Heart left ventricle (tissue), 16 donors: ENCODE measurements at regions not wholly inside any gene's neighbourhood (a gene's known extent, or its start where the extent isn't known, plus 50 kb on each side); places are given as distances from the start of the nearest gene placed in this dataset.
"Not testable (repeated sequence)": the region's sequence is repeated elsewhere in the genome, so short reads cannot be mapped to it uniquely, and the experiment has no call there.

Experiments
- ATAC-seq, 4 donors: fragments of 200-7000 bp; cut with Tn5 transposase; one replicate each; pipeline ENCODE4 v1.9.1; 2020 to 2022; ENCODE audit warnings: moderate library complexity in 4 of 4, mild to moderate bottlenecking in 3 of 4, moderate number of reproducible peaks in 1 of 4
- DNase-seq, 5 donors: peaks; one replicate each; pipeline ENCODE4 v3.0.0-alpha.2; 2020
- H3K27ac ChIP-seq, 12 donors: fragments of 200-600 bp; sonication (generic) in 4 of 12; one replicate each; pipeline versions ENCODE4 v1.5.0 to v1.8.0; 2016 to 2022; ENCODE audit warnings: mild to moderate bottlenecking in 2 of 12
- H3K27me3 ChIP-seq, 9 donors: fragments of 200-600 bp; sonication (generic) in 2 of 9; one replicate each; pipeline versions ENCODE4 v1.5.1 to v1.8.0; 2016 to 2022; ENCODE audit warnings: mild to moderate bottlenecking in 3 of 9
- H3K36me3 ChIP-seq, 9 donors: fragments of 200-600 bp; sonication (generic) in 2 of 9; one replicate each; pipeline versions ENCODE4 v1.5.0 to v1.8.0; 2018 to 2022; ENCODE audit warnings: mild to moderate bottlenecking in 2 of 9
- H3K4me1 ChIP-seq, 12 donors: fragments of 200-600 bp; sonication (generic) in 4 of 12; one replicate each; pipeline versions ENCODE4 v1.5.0 to v1.8.0; 2016 to 2022; ENCODE audit warnings: mild to moderate bottlenecking in 3 of 12
- H3K4me3 ChIP-seq, 12 donors: fragments of 200-600 bp; sonication (generic) in 4 of 12; one replicate each; pipeline versions ENCODE4 v1.5.0 to v1.8.0; 2017 to 2022; ENCODE audit warnings: mild to moderate bottlenecking in 9 of 12, moderate library complexity in 4 of 12
- H3K9me3 ChIP-seq, 12 donors: fragments of 200-600 bp; sonication (generic) in 4 of 12; one replicate each; pipeline versions ENCODE4 v1.5.0 to v1.8.0; 2016 to 2022; ENCODE audit warnings: mild to moderate bottlenecking in 1 of 12
- CTCF ChIP-seq, 12 donors: fragments of 200-600 bp; sonication (generic) in 4 of 12; IDR thresholded peaks; one replicate each; pipeline versions ENCODE4 v1.5.0 to v1.8.0; 2018 to 2022; ENCODE audit warnings: antibody characterized with exemption in 12 of 12, mild to moderate bottlenecking in 5 of 12
- POLR2A ChIP-seq, 2 donors: fragments of 450-650 bp; IDR thresholded peaks; one replicate each; pipeline ENCODE4 v1.6.1; 2017; ENCODE audit warnings: antibody characterized with exemption in 2 of 2, mild to moderate bottlenecking in 2 of 2, moderate library complexity in 2 of 2
- WGBS, 4 donors: extraction: QIAGEN DNeasy Blood & Tissue Kit in 2 of 4; methylation state at CpG; one replicate each; pipeline versions ENCODE4 v1.1.5 to v1.1.7; 2013 to 2018; 5-methylcytosine and 5-hydroxymethylcytosine counted together
- intact Hi-C, 10 donors: fragments of 100-400 bp; cut with DNase I; formaldehyde crosslinking; loops; one replicate each; pipeline versions ENCODE4 v1.11.1 to v1.14.2; 2022
- donor health status: ischemic (EF 13 %, LVEDD 7.1; RV severe dilation, severe dysfunction).
- donor health status: healthy with polysubstance abuse.
- donor health status: DM: no; HTN: yes; CAD: no.
- donor health status: DM: no; HTN: no; CAD: no.
- donor health status: ischemic (EF 25% LVEDD 6.9; RV normal size, moderate dysfunction).
- donor health status: ischemic (EF 25% LVEDD 5.7; RV mildly dilated, moderate dysfunction).
- donor health status: healthy.
- donor health status: DM: yes; HTN: yes; CAD: no.
- donor health status: ischemic (EF 35%, LVEDD 5.7; RV mildly dilated, moderate dysfunction).
- donor health status: nonischemic (EF 11% LVEDD 7.7; RV severe dilation, severe dysfunction).
- donor health status: DM: yes; HTN: yes; CAD: no.
- donor health status: PGD.
- donor health status: ischemic (EF 29% LVEDD 5.4; RV normal size, mild dysfunction).
- donor health status: nonischemic (EF 23%, LVEDD 6.1; RV moderate dilation, normal function).

GRCh38 chr6:15887491-15888461, 224.9 kb upstream of the DTNBP1 start:
- Histone ChIP-seq H3K27ac (peak overlapping the region in 2 of 12 donors; percentile 15 to 43), H3K4me1 (peaks cover 0 to 26% (median 1%) of the 10 kb centered on the region in 12 donors), H3K36me3 (no peaks in the 10 kb centered on the region), H3K9me3 (peaks cover 0 to 8% (median 0%) of the 10 kb centered on the region in 12 donors), H3K27me3 (no peaks in the 10 kb centered on the region), H3K4me3 (no peak overlapping the region)
- WGBS, 4 donors = 68 to 76% (median 71%) methylated on average over 10 of the region's 10 CpGs
- intact Hi-C loops = no loop called here
- TF ChIP-seq CTCF (IDR thresholded peaks at IDR 0.05) (no peak), POLR2A (IDR thresholded peaks at IDR 0.05) (no peak)
- DNase-seq = no peak
- ATAC-seq = peak in 2 of 4 donors; percentile 40 to 58

GRCh38 chr6:15885624-15886023, 222.8 kb upstream of the DTNBP1 start:
- H3K4me3 ChIP-seq = no peak overlapping the region
- H3K27ac ChIP-seq = no peak overlapping the region
- no peaks in the 10 kb centered on the region for H3K27me3 ChIP-seq
- H3K36me3 ChIP-seq = no peaks in the 10 kb centered on the region
- no peak for TF ChIP-seq POLR2A (IDR thresholded peaks at IDR 0.05)
- no peak for TF ChIP-seq CTCF (IDR thresholded peaks at IDR 0.05)
- WGBS, 4 donors = 76 to 85% (median 83%) methylated on average over 5 of the region's 5 CpGs
- no peak for ATAC-seq
- intact Hi-C loops = no loop called here
- no peak for DNase-seq
- peaks cover 0 to 30% (median 1%) of the 10 kb centered on the region in 12 donors for H3K4me1 ChIP-seq
- H3K9me3 ChIP-seq = peaks cover 0 to 8% (median 0%) of the 10 kb centered on the region in 12 donors

- DNase-seq, intact Hi-C loops, H3K27me3 ChIP-seq, H3K9me3 ChIP-seq, H3K27ac ChIP-seq, H3K4me3 ChIP-seq, ATAC-seq, H3K36me3 ChIP-seq: not testable (repeated sequence)
- H3K4me1 ChIP-seq = peaks cover 0 to 39% (median 12%) of the 10 kb centered on the region in 12 donors
- WGBS, 4 donors = 94 to 96% (median 95%) methylated on average over 10 of the region's 10 CpGs
Measured at GRCh38 chr6:15883593-15883992, 220.8 kb upstream of the DTNBP1 start.

GRCh38 chr6:15882915-15883314, 220.1 kb upstream of the DTNBP1 start:
- Histone ChIP-seq H3K27ac (no peak overlapping the region), H3K27me3 (no peaks in the 10 kb centered on the region), H3K9me3 (peaks cover 0 to 8% (median 0%) of the 10 kb centered on the region in 12 donors), H3K36me3 (no peaks in the 10 kb centered on the region), H3K4me3 (no peak overlapping the region), H3K4me1 (peaks cover 0 to 36% (median 12%) of the 10 kb centered on the region in 12 donors)
- WGBS, 4 donors = 54 to 70% (median 60%) methylated on average over 6 of the region's 6 CpGs
- ATAC-seq (no peak), DNase-seq (peak in 1 of 5 donors; percentile 18)
- TF ChIP-seq CTCF (IDR thresholded peaks at IDR 0.05) = no peak
- no peak for TF ChIP-seq POLR2A (IDR thresholded peaks at IDR 0.05)
- intact Hi-C loops = no loop called here
